NCI-H774 (cell line): ENCODE measurements at regions not wholly inside any gene's neighbourhood (a gene's known extent, or its start where the extent isn't known, plus 50 kb on each side); places are given as distances from the start of the nearest gene placed in this dataset.

Experiments
- DNase-seq: peaks from one replicate; lab custom pipeline; 2025; lab: John Stamatoyannopoulos, UW

GRCh38 chr5:97405941-97406340 lies 222.9 kb upstream of the RIOK2 start:
- DNase-seq: no peak

GRCh38 chr5:97406946-97407676 lies 224.1 kb upstream of the RIOK2 start:
- DNase-seq: no peak

GRCh38 chr5:97408331-97408730 lies 225.3 kb upstream of the RIOK2 start:
- no peak for DNase-seq

- no peak for DNase-seq
These were observed 229.9 kb upstream of the RIOK2 start for GRCh38 chr5:97412959-97413358.

GRCh38 chr5:97417986-97418385 lies 234.9 kb upstream of the RIOK2 start:
- no peak for DNase-seq

GRCh38 chr5:97418462-97418861 lies 235.4 kb upstream of the RIOK2 start:
- DNase-seq: no peak

GRCh38 chr5:97420646-97421045 lies 237.6 kb upstream of the RIOK2 start:
- no peak for DNase-seq

- no peak for DNase-seq
These were observed 239.6 kb upstream of the RIOK2 start for GRCh38 chr5:97422678-97423077.

GRCh38 chr5:97425511-97425910 lies 242.5 kb upstream of the RIOK2 start:
- no peak for DNase-seq

- no peak for DNase-seq
These were observed 244.2 kb upstream of the RIOK2 start for GRCh38 chr5:97427235-97427634.

GRCh38 chr5:97434021-97434420 lies 251.0 kb upstream of the RIOK2 start:
- no peak for DNase-seq

- no peak for DNase-seq
These were observed 253.4 kb upstream of the RIOK2 start for GRCh38 chr5:97436405-97436804.

- DNase-seq: no peak
These were observed 260.7 kb upstream of the RIOK2 start for GRCh38 chr5:97443740-97444139.

GRCh38 chr5:97449172-97449571 lies 266.1 kb upstream of the RIOK2 start:
- DNase-seq: no peak

GRCh38 chr5:97452646-97453045 lies 269.6 kb upstream of the RIOK2 start:
- peak; percentile 71 for DNase-seq

GRCh38 chr5:97453263-97453662 lies 270.2 kb upstream of the RIOK2 start:
- DNase-seq: no peak

- no peak for DNase-seq
These were observed 271.0 kb upstream of the RIOK2 start for GRCh38 chr5:97454015-97454414.

- DNase-seq: no peak
These were observed 272.9 kb upstream of the RIOK2 start for GRCh38 chr5:97455996-97456395.

- no peak for DNase-seq
These were observed 275.8 kb upstream of the RIOK2 start for GRCh38 chr5:97458851-97459250.

GRCh38 chr5:97471951-97472350 lies 288.9 kb upstream of the RIOK2 start:
- DNase-seq: no peak

GRCh38 chr5:97475847-97476246 lies 292.8 kb upstream of the RIOK2 start:
- no peak for DNase-seq

- DNase-seq: no peak
These were observed 293.9 kb upstream of the RIOK2 start for GRCh38 chr5:97476852-97477534.

- DNase-seq: no peak
These were observed 295.4 kb upstream of the RIOK2 start for GRCh38 chr5:97478483-97478882.

GRCh38 chr5:97480313-97480712 lies 297.3 kb upstream of the RIOK2 start:
- no peak for DNase-seq
